GM21723 (cell line): ENCODE measurements at regions not wholly inside any gene's neighbourhood (a gene's known extent, or its start where the extent isn't known, plus 50 kb on each side); places are given as distances from the start of the nearest gene placed in this dataset.

Experiments
- ATAC-seq: cut with Tn5 transposase; IDR thresholded peaks from one replicate; pipeline ENCODE4 v1.9.1; 2021; ENCODE audit warnings: mild to moderate bottlenecking, moderate library complexity; ENCODE audit not compliant: unreplicated experiment

DNA sequence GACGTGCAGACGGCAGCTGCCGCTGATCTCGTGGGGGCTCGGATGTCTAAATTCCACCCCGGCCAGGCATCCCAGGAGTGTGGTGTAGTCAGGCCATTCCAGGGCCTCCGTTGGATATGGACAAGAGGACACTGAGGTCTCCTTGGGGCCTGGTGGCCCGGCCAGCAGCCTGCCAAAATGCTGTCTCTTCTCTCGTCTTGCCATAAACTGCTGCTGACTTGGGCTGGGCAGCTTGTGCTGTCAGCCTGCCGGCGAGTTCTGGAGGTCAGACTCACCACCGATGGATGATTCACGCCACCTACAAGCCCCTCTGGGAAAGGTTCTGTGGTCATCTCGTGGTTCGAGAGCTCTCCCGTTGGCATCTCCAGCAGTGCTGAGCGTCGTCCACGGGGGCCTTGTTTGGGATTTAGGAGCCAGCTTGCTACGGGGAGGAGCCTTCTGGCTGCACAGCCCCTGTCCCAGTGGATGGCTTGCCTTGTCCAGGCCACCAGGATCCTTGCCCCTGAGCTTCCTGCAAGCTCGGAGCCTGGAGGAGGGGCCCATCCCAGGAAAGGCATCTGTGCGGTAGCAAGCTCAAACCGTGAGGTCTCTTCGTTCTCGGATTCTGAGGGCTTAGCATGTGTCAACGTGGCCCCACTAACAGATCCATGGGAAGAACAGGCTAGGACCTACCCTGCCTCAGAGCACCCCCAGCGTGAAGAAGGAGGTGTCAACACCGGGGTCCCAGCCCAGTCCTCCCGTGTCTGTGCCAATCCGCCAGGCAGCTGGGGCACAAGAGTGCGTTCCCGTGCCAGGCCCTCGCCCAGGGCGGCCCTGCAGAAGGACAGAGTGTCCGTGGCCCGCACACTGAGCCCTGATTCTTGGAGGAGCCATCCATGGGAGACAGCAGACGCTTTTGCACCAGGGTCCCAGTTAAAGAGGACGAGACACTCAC, 1114.1 kb downstream of the BRD1 start:
- ATAC-seq = no peak

DNA sequence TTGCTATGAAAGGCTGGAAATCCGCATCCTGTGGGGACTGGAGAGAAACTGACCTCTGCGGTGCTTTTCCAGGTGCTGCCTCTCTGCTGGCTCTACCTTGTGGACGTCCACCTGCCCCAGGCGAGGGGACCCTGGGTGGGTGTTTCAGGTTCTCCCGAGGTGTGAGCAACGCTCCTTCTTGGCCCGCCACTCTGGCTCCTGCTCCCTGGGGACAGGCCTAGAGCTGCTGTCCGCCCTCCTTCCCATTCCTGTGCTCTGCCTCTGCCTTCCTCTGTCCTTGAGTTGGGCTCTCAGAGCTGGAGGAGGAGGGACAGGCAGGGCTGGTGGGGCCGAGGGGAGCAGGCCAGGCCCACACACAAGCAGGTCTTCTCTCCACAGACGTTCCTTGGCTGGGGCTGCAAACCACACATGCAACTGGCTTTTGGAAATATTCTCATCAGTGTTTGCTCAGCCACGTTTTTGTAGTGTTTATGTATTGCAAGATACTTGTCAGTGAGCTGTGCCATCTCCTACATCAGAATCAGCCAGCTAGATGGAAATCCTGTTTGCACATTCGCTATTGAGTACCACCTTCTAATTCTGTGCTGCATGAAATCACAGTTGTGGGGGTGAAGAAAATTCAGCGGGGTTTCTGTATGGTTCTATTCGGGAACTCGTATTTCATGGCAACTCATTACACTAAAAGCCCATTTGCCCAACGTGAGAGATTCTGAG, 1115.0 kb downstream of the BRD1 start:
- no peak for ATAC-seq

DNA sequence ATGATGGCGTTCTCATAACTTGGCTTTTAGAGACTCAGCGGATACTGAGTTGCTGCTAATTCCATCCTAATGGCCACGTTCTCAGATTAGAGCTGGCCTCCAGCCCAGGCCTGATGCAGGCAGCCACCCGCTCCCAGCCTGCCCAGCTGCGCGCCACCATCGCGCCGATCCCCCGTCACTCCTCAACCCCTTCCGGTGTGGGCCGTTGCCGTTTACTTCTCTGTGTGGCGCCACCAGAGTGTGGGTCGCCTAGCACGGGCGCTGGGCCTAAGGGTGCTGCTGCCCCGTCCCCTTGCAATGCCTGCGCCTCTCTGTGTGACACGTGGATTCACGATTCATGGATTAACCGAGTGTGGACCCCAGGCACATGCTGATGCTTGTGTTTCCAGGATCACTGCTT, 1116.0 kb downstream of the BRD1 start:
- no peak for ATAC-seq

DNA sequence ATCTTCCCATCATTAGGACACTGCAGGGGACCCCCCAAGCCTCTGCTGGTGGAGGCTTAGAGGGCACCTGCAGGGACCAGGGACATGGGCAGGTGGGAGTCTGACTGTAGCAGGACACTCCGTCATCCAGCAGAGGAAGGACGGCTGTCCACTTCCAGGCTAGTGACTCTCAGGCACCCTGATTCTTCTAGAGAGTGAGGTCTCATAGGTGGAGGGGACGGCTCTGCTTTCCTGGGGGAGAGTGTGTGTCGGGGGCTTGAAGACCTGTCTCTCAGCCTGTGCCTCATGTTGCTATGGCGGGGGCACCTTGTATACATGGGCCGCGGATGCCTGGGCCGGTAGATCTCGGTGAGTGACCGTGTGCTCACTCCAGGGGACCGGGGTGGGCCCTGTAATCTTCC, 1116.6 kb downstream of the BRD1 start:
- ATAC-seq = no peak

DNA sequence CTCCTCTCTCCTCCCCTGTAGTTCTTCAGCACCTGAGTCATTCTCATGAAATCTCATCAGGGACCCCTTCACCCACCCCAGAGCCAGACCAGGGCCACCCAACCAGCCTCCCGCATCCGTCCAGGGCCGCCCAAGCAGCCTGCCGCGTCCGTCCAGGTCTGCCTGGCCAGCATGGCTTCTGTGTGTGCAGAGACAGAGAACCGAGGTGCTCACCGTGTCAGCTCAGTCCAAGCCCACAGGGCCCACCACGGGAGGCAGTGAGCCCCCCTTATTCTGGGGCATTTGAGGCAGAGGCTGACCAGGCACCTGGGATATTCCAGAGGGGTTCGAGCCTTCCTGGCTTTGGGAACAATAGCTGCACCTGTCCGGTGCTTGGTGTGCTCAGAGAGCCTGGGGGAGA, 1117.3 kb downstream of the BRD1 start:
- ATAC-seq = no peak

DNA sequence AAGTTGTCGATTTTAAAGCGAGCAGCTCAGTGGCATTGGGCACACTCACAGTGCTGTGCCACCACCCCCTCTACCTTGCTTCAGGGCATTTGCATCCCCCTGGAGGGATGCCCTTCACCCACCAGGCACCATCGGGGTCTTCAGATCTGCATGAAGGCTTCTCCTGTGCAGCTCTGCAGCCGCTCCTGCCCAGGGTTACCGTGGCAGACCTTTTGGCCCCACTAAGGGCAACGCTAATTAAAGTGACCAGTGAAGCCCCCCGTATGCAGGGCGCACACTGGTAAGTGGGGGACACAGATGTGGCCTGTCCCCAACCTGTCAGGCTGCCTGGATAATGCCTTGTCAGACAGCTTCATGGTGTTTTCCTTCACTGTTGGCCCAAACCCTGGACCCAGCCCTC, 1117.7 kb downstream of the BRD1 start:
- no peak for ATAC-seq

DNA sequence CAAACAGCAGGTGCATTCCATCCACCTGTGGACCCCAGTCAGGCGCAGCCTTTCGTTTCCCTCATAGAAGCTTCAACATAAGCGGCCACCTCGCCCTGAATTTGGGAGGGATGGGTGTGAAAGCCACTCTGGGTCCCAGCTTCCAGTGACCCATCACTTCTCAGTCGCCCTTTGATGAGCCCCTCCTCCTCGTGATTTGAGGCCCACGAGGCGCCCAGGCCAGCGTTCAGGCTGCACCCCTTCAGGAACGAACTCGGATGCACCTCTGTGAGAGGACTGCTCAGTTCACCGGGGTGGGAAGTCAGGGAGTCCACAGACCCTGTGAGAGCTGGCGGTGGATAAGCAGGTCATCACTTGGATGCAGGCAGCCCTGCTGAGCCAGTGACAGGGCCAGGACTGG, 1118.2 kb downstream of the BRD1 start:
- ATAC-seq = no peak

DNA sequence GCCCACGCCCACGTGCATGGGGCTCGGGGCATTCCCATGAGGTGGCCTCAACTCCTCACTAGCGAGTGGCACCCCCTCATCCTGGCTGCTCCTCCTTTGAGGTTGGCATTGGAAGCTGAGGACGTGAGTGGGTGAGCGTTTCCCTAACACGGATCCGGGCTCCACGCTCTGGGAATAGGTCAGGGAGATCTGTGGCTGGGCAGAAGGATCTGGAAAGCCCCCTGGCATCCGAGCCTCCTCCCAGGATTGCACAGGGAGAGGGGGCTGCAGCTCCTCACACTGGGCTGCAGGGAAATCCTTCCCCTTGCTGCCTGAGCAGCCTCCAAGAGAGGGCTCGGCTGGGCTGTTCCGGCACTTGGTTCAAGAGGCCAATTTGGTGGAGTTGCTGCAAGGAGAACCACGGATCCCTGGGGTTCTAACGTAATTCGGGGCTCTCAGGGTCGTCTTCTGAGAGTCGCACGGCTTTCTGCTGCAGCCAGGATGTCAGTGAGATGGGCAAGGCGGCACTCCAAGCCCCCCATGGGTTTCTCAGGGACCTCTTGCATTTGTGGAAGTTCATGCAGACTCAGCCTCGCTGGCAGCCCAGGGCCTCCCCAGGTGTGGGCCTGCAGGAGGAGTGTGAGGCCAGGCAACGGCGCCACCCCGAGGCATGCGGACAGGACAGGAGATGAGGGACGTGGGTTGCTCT, 1119.0 kb downstream of the BRD1 start:
- no peak for ATAC-seq

DNA sequence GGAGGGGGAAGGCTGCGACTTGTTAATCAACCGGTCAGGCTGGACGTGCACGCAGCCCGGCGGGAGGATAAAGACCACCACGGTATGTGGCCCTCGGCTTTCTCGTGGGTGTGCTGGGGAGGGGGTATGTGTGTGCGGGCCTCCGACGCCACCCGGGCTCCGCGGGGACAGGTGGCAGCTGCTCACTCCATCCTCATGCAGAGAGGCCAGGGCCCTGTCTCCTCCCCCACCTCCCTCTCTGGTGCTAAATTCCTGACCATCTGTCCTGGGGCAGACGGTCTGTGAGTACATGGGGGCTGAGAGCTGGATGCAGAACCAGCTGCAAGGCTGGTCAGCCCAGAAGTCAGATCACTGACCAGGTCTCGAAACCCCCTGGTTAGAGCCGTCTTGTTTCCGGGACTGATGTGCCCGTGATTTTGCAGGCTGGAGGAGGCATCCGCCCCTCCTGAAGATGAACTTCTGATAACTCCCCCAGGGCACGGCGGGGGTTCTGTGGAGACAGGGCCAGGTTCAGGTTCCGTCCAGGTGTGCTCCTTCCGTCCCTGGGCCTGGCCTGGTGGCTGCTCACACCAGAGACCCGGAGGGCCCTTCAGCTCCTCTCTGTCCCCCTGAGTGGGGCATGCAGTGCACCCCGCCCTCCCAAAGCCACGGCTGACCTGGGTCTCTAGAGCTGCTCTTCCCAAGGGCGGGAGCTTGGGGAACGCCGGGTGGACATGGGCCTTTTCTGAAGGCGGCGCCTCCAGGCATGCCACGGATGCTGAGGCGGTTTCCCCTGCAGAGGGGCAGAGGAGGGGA, 1119.7 kb downstream of the BRD1 start:
- no peak for ATAC-seq

DNA sequence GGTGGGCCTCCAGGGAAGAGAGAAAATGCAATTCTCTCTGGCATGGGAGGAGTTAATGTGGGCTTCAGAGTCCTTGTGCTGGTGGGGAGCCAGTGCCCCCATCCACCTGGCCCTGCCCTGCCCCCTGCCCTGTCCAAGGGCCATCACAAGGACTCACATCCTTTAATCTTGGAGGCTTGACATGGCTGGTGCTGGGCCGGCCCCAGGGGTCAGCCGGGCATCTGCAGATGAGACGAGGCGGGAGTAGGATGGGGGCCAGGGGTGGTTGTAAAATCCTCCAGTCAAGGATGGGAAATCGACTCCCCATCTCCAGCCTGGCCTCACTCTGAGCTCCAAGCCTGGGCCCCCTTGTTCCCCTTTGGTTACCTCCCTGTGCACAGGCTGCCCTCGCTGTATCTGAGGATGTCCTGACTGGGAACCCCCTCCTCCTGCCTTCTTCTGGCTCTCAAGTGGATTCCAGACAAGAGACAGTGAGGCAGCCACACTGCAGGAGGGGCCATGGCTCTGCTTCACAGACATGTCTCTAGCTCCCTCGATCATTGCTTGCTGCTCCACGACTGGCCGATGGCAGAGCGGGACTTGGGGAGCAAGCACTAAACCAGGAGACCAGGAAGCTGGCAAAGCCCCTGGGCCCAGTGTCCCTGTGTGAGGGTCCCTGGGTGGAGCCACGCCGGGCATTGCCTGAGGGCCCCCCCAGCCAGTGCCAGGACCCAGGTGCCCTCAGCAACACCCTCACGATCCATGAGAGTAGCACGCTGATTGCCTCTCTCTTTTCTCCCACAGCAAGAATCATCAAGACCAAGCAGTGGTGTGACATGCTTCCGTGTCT, 1120.5 kb downstream of the BRD1 start:
- ATAC-seq = no peak

DNA sequence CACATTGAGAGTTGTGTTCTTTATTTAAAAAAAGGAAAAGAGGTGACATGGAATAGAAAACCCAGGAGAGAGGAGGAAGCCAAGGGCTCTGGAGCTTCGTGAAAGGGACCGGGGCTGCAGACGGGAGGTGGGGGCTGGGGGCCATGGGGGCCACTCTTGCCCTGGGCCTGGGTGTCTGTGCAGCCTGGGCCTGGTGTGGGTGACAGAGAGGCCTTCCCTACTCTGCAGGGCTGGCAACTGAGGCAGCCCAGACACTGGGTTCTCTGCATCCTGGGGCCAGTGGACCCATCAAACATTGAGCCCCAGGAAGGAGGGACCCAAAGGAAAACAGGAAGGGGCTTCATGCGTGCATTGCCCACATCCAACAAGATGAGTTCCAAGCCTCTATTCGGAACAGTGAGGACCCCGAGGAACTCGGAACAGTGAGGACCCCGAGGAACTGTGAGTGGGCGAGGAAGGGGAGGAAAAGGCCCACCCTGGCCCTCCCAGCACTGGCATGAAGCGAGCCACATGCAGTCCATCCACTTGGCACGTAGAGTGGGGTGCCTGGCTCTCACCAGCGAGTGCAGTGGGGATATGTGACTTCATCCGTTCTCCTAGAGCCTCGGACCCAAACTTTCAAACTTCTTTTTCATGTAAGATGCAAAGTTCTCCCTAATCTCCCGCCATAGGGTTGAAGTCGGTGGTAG, 1121.6 kb downstream of the BRD1 start:
- ATAC-seq = no peak

DNA sequence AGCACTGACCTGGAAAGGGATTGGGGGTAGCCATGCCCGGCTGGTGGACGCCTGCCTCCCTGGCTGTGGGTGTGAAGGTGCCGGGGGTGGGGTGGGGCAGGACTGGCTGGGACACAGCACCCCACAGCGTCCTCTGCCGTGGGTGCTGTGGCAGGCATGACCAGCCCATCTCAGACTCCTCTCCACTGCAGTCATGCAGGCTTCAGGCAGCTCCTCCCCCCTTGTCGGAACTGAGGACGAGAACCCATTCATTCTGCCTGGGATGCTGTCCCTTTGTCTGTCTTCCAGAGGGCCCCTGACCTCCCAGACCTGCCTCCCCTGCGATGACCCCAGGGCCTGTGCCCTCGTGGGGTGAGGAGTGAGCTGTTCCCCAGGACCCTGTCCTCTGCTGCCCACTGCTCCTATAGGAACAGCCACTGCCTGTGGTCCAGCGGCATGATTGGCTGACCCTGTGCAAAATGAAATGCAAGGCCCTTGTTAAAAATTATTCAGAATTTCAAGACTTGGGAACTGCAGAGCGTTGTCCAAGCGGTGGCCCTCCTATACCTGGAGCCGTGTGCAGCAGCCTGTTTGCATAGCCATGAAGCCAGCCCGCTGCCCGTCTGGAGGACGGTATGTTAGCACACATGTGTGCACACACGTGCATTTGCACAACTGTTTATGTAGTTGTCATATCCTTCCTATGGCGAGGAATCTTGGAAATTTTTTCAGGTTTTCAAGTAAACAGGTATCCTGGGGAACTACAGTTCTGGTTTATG, 1122.3 kb downstream of the BRD1 start:
- no peak for ATAC-seq

DNA sequence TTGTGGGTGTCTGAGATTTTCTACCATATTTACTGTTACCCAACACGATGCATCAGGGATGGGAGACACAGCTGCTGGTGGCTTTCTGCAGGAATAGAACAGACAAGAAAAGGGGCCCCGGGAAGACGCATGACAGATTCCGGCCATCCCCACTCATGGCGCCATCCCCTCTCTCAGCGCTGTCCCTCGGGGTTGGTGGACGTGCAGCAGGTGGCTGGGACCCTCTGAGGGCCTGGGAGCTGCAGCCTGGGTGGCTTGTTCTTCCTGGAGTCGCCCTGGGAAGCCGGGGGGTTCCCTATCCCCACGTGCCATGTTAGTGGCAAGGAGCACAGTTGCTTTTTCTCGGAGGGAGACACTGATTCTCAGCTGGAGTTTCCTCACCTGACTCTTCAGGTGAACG, 1123.3 kb downstream of the BRD1 start:
- ATAC-seq = no peak

DNA sequence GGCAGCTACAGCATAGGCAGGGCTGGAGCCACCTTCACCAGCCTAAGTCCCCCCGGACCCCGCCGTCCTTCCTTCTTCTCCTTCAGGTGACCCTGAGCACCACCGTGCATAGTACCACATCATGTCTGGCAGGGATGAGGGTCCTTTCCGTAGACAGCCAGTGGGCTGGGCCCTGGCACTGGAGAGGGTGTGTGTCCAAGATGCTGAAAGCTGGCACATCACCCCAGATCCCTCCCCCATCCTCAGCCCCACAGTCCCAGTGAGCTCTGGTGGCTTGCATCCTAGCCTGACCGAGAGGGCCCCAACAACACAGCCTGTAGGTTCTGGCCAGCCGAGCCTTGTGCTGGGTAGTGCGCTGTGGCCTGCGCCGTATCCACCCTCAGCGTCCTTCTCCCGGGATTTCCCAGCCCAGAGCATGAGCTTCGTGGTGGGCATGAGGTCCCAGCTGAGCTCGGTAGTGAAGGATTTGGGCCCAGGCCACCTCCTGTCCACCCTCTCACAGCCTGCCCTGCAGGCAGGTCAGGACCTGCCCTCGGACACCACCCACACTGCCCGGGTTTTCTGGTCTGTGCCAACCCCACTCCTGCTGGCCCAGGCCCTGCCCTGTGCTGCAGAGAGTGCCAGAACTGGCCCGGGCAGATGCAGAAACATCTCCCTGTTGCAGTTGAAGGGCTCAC, 1124.3 kb downstream of the BRD1 start:
- ATAC-seq = no peak

DNA sequence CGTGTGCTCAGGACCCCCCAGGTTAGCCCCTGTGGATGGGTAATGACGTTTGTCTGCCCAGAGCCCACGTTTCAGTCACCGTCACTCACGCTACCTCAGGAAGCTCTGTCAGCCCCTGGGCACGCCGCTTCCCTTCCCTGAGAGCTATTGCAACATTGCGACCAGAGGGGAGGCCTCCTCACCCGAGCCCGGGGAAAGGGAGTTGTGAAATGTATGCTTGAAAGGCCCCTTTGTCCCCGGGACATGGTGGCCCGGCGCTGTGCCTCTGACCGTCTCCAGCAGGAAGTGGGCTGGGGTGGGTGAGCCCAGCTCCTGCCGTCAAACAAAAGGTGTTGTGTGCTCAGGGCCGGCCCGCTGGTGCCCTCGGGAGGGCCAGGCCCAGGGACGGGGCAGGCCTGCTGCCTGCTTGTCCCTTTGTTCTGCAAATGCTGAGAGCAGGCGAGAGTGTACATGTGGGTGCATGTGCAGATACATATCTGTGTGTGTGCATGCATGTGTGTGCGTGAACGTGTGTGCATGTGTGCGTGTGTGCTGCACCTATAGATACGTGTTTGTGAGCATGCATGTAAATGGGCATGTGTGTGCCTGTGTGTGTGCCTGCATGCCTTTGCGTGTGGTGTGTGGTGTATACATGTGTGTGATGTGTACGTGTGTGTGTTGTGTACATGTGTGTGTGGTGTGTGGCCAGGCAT, 1125.0 kb downstream of the BRD1 start:
- ATAC-seq = no peak

DNA sequence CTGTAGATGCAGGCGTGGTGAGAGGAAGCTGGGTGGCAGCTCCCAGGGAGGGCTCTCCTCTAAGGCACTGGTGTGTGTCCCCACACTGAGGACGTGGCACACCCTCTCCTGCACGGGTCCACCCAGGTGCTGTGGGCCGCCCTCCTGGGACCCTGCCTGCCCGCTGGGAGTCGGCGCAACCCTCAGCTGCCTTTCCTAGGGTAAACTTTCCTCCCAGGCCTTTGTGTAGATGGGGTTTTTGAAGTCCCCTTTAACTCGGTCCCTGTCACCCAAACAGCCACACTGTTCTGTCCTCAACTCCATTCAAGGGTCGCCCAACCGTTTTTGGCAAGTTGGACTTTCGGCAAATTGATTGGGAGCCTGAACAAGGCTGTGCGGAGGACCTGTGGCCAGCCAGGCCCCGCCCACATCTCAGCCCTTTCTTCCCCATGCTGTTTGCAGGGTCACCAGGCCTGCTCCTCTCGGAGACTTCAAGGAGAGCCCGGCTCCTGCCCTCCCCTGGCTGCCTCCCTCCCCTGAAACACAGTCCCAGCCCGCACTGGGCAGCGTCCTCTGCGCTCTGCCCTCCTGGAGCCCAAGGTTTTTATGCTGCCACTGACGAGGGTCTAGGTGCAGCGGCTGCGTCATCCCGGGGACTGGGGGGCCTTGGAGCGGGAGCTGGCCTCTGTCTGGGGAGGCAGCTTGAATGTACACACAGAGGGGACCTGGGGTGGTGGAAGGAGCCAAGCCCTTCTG, 1126.2 kb downstream of the BRD1 start:
- ATAC-seq = no peak
